HG02840 (cell line): ENCODE measurements at regions not wholly inside any gene's neighbourhood (a gene's known extent, or its start where the extent isn't known, plus 50 kb on each side); places are given as distances from the start of the nearest gene placed in this dataset.
"Not testable (repeated sequence)": the region's sequence is repeated elsewhere in the genome, so short reads cannot be mapped to it uniquely, and the experiment has no call there.

ENCODE experiments used
- ATAC-seq: cut with Tn5 transposase; IDR thresholded peaks from one replicate; pipeline ENCODE4 v1.9.1; 2021; ENCODE audit warnings: mild to moderate bottlenecking, moderate library complexity, moderate number of reproducible peaks; ENCODE audit not compliant: unreplicated experiment, low FRiP score

DNA sequence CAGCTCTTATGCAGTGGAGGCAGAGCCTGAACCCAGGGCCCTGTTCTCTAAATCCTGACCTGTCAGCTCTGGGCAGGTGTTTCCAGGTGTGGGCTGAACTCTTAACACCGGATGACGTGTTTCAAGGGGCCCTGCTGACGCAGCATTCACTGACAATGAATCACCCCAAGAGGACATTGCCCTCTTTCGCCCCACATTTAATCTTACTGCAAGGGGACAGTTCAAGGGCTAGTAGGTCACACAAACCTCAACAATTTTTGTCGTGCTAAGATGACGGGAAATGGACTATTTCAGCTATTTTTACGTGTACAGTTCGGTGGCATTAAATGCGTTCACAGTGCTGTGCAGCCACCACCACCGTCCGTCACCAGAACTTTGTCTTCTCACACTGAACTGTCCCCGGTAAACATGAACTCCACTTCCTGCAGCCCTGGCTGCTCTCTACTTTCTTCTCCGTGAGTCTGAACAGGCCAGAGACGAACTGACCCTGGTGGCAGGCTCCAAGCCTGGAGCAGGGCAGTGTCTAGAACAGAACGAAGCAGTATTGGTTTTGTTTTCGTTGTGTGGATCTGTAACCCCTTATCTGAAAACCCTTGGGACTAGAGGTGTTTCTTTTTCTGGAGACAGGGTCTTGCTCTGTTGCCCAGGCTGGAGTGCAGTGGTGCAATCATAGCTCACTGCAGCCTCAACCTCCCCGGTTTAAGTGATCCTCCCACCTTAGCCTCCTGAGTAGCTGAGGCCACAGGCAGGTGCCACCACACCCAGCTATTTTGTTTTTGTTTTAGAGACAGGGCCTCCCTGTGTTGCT lies 88.4 kb upstream of the CIBAR2 start:
- no peak for ATAC-seq

DNA sequence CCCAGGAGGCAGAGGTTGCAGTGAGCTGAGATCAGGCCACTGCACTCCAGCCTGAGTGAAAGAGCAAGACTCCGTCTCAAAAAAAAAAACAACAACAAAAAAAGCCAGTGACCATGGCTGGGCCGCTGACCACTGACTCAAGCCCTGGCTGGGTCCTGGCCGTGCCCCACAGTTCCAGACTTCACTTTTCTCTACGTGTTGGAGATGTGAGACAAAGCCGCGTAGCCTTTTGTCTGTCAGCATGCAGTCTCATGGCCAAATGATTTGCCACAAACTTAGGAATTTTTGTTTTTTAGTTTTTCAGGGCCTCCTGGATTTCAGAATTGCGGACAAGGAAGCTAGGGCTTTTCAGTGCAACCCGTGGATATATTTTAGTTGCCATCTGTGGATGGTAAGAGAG lies 89.3 kb upstream of the CIBAR2 start:
- no peak for ATAC-seq

DNA sequence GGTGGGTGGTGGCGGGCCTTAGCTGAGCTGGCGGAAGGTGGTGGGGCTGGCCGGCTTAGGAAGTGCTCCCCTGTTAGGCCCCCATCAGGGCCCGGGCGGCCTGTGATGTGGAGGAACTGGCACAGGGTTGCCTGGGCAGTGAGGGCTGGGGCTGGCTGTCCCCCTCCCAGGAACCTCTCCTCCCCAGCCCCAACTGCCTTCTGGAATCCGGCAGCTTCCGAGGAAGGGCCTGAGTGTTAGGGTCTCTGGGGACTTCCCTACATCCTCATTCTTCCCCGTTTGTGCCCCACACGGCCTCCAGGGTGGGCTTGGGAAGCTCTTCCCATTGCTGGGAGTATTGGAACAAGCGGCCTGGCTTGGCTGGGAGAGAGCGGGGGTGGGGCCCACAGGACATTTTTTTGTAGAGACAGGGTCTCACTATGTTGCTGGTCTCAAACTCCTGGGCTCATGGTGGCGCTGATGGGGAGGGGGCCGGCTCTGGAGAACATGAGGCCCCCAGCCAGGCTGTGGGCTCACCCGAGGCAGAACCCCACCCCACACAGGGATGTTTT lies 89.9 kb upstream of the CIBAR2 start:
- no peak for ATAC-seq

DNA sequence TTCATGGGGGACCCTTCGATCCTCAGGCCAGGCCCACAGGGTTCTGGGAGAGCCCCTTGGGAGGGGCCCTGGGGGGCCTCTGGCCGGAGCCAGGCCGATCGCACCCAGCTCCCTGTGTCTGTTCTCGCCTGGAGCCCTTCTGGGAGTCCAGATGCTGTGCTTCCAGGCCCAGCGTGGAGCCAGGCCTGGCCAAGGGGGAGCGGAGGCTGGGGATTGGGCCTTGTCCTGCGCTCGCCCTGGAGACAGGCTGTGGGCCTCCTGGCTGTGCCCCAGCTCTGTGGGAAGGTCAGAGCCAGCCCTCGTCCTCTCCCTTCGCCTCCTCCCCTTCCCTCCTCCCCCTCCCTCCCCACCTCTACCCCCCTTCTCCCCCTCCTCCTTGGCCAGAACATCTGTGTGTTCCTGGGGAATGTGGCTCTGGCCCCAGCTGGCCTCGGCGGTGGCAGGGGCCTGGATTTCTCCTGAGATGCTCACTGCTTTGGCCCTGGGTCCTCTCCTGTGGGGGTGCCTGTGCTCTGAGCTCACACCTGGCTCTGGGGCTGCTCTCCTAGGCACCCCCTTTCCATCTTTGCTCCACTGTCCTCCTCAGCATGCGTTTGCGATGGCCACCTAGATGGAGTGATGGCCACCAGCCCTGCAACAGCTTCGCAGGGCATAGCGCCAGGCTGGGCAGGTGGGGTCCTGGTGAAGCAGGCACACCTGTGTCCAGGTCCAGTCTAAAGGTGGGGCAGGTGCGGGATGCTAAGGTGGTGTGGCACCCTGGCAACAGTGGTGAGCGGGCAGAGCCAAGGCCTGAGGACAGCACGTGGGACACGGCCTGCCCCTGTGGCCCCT lies 90.6 kb upstream of the CIBAR2 start:
- no peak for ATAC-seq

DNA sequence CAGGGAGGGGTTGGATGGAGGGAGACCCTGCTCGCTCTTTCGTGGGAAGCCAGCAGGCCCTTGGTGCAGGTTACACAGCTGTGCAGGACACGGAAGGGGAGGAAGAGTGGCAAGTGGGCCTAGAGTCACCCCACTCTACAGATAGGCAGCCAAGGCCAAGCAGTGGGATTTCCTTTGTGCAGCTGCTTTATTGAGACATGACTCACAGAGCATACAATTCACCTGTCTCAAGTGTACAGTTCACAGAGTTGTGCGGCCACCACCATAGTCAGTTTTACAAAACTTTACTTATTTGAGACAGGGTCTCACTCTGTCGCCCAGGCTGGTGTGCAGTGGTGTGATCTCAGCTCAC lies 91.2 kb upstream of the CIBAR2 start:
- ATAC-seq: no peak

DNA sequence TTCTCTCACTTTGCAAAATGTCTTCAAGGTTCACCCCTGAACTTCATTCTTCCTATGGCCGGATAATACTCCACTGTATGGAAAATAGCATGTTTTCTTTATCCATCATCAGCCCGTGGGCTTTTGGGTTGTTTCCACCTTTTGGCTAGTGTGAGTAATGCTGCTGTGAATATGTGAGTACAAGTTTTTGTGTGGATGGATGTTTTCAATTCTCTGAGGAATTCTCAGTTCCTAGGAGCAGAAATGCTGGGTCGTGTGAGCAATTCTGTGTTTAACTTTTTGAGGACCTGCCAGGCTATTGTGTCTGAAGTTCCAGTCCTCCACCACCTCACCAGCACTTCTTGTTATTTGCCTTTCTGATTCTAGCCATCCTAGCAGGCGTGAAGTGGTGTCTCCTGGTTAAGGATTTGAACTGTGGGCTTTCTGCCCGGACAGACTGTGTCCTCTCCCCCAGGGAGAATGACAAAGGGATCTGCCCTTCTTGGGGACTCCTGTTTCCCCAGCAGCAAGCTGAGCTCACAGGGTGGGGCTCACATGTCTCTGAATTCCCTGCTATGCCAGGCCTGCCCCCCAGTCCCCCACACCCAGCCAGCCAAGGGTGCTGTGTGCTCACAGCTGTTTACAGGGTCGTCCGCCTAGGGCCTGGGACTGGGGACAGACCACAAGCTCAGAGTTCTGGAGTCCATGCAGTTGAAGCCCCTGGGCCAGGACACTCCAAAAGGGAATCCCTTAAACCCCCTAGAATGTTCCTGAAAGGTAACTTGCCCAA lies 92.2 kb upstream of the CIBAR2 start:
- no peak for ATAC-seq

DNA sequence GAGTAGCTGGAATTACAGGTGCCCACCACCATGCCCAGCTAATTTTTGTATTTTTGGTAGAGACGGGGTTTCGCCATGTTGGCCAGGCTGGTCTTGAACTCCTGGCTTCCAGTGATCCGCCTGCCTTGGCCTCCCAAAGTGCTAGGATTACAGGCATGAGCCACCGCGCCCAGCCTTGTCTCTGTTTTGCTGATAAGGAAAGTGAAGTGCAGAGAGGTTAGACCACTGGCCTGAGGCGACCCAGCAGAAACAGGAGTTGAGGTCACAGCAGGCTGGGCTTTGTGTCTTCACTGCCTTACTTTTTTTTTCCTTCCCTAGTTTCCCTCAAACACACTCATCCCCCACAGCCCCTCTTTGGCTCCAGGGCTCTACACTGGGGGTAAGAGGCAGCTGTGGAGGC lies 93.0 kb upstream of the CIBAR2 start:
- not testable (repeated sequence) for ATAC-seq

DNA sequence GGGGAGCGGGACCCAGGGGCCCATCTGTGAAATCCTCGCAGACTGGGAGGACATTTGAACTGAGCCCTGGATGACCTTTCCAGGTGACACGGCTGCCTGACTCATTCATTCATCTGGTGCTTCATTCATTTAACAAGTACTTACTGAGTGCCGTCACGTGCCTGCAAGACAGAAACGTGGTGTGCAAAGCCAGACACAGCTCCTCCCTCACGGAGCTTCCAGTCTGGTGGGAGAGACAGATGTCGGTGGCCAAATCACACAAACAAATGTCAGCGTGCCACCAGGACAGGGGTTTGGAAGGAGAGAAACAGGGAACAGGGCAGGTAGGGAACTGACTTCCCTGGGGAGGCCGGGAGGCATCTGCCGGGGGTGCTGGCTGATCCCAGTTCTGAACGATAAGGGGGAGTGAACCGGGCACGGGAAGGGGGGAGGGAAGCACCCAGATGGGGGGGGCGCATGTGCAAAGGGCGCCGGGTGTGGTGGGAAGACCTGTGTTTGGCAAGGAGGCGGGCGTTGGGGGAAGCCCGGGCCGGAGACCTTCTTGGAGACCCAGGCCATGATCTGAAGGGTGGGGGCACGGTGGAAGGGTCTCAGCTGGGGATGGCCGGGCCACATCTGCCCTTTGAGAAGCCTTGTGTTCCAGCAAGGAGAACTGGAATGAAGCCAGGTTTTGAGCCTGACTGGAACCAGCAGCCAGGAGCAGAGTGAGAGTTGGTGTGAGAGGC lies 93.6 kb upstream of the CIBAR2 start:
- ATAC-seq: no peak

DNA sequence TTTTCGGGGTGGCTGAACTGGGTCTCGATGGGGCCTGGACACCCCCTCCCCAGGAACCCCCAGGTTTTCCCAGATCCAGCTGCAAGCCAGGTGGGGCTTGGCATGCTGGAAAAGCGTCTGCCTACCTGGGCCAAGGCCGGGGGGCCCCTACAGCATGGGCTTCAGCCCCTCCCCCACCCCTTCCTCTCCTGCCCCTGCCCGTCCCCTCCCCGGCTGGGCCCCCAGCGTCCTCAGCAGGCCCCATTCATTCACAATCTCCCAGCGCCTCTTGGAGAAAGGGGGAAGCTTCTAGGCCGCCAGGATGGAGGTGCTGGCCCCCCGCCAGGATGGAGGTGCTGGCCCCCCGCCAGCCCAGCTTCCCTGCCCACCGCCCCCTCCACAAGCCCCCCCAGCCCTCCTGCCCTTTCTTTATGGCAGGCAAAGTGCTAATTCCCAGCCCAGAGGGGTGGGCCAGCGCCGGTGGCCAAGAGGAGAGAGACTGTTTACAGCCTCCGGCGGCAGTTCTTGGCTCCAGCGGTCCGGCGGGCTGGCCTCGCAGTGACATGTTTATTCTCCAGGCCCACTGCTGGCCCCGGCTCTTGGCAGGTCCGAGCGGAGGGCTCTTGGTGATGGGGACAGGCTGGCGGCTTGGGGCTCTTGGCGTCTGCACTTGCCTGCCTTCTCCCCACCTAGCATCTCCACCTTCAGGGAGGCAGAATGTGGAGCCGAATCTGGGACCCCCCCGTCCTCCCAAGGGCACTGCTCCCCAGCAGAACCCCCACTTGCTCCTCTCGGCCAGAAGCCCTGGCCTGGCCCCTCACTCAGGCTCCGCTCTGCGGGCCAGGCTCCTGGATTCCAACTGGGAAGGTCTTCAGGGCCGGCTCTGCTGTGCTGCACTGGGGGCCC lies 94.4 kb upstream of the CIBAR2 start:
- ATAC-seq: no peak

DNA sequence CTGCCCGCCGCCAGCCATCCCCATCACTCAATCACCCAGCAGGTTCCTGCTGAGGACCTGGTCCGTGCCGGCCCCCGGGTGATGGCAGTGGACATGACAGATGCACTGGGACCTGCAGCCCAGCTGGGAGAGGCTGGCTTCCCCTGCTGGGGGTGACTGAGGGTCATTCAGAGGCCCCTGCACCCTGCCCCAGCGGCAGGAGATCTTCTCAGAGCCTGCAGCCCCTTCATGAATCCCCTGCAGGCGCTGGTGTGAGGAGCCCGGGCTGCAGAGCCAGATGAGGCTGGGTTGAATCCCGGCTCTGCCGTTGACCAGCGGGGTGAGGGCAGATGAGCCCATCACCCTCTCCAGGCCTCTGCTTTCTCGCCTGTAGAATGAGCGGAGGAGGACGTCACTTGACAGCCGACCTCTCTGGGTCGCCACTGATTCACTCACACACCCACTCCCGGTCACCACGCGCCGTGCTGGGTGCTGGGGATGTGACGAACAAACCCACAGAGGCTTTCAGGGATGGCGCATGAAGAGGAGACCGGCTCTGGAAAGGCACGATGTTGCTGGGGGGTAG lies 95.2 kb upstream of the CIBAR2 start:
- no peak for ATAC-seq

DNA sequence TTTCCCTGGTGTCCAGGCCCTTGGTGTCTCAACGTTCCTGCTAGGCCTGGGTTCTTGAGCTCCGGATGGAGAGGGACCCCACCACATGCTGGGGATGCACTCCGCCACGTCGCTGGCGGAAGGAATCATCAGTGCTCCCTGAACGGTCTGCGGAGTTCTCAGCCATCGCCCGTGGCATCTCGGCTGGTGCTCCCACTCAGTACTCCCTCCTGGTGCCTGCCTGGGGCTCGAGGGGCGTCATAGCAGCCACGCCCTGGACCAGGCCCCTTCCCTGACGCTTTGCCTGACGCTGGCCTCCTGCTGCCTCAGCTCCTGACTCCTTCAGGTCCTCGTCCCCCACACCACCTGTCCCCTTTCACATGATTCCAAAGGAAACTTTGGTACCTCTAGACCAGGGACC lies 95.9 kb upstream of the CIBAR2 start:
- ATAC-seq: no peak

DNA sequence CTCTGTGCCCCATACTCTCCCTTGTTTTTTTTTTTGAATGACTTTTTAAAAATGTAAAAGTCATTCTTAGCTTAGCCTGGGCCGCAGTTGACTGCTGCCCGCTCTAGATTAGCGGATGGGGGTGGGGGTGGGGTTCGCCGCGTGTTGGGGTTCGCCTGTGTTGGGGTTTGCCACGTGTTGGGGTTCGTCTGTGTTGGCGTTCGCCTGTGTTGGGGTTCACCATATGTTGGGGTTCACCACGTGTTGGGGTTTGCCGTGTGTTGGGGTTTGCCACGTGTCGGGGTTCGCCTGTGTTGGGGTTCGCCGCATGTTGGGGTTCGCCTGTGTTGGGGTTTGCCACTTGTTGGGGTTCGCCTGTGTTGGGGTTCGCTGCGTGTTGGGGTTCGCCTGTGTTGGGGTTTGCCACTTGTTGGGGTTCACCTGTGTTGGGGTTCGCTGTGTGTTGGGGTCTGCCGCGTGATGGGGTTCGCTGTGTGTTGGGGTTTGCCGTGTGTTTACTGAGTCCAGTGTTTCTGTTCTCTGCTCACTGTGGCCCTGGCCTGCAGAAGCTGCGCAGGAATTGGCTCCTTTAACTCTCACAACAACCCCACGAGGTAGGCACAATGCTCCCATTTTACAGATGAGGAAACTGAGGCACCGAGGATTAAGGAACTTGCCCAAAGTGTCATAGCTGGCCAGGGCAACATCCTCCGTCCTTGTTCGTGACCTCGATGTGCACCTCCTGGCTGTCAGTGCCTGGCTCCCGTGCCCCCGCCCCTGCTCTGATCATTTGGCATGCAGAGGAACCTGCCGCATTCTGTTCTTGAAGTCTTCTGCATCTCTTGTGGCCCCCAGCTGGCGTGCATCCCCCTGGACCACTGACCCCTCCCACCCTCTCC lies 96.6 kb upstream of the CIBAR2 start:
- ATAC-seq: no peak

DNA sequence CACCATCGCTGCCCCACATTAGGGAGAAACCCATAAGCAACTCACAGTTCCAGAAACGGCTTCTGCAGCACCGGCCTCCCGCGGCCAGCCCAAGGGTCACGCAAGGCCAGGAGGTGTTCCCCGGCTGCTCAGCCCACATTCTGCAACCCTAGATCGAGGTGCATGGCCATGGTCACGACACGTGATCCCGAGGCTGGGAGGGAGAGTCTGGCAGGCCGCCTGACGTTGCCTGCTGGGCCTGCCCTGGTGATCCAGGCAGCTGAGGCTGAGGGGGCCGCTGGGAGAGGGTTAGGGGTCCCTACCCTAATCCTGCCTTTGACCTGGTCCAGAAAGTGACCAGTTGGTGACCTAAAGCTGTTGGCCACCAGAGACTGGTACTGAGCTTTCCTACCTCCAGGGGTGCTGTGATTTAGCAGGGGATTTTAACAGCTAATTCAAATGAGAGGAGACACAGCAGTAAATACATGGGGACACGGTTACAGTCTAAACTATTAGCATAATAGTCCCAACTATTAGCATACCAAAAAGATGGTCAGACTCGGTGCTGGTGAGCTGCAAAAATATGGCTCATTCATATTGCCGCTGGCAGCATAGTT lies 97.4 kb upstream of the CIBAR2 start:
- ATAC-seq: no peak

DNA sequence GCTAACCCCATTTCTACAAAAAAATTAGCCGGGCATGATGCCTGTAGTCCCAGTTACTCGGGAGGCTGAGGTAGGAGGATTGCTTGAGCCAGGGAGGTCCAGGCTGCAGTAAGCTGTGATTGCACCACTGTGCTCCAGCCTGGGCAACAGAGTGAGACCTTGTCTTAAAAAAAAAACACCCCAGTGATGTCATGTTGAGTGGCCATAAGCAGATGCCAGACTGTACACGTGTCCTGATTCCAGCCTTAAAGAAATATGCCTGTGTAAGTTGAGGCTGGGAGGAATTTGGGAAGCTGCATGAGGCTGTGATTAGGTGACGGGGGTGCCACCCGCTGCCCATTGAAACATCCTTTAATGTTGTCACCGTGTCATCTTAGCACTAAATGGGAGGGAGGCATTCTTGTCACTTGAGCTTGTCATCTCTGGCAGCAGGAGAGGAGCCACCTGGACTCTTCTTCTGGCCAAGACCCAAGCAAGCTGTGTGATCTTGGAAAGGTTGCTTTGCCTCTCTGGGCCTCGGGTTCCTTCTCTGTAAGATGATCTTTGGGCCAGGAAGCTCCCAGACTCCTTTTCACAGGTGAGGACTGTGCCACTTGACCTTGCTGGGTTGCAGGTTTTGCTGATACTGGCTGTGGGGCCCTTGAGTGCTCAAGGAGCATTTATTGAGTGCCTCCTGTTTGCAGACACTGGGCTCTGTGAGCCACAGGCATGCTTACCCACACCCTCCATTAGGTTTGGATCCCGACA lies 98.3 kb upstream of the CIBAR2 start:
- no peak for ATAC-seq

DNA sequence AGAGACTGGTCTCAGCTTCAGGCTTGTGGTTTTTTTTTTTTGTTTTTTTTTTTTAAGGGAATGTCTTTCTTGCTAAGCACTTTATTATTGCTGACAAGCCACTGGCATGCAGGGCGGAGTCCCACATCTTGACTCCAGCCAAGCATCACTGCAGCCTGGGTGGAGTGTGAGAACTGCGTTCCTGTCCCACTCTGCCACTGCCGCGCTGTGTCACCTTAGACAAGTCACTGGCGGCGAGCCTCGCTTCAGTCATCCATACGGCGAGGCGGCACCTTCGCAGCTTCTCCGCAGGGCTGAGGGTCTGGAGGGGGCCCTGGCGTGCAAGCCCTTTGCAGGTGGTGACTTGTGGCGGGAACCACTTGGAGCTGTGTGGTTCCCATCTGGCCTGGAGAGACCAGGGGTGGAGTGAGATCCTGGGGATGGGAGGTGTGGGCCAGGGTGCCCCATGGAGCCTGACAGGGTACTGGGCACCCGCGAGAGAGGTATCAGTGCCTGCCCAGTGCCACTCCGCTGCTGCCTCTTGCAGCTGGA lies 99.1 kb upstream of the CIBAR2 start:
- ATAC-seq: no peak

DNA sequence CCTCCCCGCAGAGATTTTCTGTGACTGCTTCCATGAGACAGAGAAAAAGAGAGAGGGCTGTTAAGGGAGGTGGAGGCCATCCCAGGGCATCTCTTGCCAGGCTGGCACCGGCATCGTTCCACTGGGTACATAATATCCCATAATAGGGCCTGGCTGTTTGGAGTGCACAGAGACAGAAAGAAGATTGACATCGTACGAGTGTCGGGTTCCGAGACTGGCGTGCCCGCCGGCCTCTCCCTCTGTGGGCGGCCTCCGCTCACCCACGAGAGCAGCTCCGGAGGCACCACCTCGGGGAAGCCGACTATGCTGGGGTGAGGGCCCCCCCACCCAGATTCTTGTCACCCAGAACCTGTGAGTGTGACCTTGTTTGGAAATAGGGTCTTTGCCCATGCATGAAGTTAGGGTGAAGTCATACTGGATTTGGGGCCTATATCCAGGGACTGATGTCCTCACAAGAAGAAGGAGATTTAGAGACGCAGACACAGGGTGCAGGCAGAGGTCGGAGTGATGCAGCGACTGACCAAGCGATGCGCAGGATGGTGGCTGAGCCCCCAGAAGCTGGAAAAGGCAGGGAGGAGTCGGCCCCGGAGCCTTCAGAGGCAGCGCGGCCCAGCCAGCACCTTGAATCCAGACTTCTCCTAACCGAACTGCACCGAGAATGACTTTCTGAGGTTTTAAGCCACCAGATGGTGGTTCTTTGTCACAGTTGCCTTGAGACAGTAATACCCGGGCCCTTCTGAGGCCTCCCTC lies 101.8 kb upstream of the CIBAR2 start:
- no peak for ATAC-seq
